Omental fat pad (tissue), 3 donors: ENCODE measurements at regions not wholly inside any gene's neighbourhood (a gene's known extent, or its start where the extent isn't known, plus 50 kb on each side); places are given as distances from the start of the nearest gene placed in this dataset.

Experiments used
- ATAC-seq: fragments of 150-250 bp; one replicate; pipeline ENCODE4 v1.9.1; 2016; ENCODE audit warnings: mild to moderate bottlenecking, moderate library complexity; ENCODE audit not compliant: low FRiP score
- DNase-seq: peaks from one replicate; pipeline ENCODE4 v3.0.0-alpha.2; 2019; ENCODE audit warnings: low spot score
- CTCF ChIP-seq, 3 donors: fragments of 450-650 bp; IDR thresholded peaks; one replicate each; pipeline ENCODE4 v1.5.1; 2016 to 2017; ENCODE audit warnings: antibody characterized with exemption in 3 of 3, mild to moderate bottlenecking in 3 of 3, moderate library complexity in 2 of 3

GRCh38 chr1:229109320-229109761 lies 161.6 kb upstream of the RAB4A start:
- DNase-seq = no peak
- TF ChIP-seq CTCF (IDR thresholded peaks at IDR 0.05) = no peak
- no peak for ATAC-seq

GRCh38 chr1:229110986-229111385 lies 159.9 kb upstream of the RAB4A start:
- TF ChIP-seq CTCF (IDR thresholded peaks at IDR 0.05) = no peak
- DNase-seq = no peak

DNA sequence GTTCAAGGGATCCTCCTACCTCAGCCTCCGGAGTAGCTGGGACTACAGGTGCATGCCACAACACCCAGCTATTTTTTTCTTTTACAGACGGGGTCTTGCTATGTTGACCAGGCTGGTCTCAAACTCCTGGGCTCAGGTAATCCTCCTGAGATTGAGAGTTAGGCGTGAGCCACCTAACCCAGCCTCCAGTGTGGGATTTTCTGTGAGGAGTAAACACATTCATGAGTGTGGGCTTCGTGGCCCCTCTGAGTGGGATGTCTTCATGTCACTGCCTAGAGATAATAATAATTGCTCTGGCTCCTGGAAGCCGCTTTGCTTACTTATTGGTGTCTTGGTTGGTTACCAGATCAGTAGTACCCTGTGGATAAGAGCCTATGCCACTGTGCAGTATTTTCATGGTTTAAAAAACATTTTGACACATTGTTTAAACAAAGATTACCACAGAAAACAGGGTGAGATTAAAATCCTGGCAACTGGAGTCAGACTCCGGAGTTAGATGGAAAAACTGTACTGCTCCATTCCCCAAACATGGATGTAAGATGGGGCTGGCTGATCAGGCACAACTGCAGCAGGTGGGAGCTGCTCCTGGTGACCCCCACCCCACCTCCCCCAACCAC lies 159.1 kb upstream of the RAB4A start:
- ATAC-seq (no peak), DNase-seq (no peak)
- TF ChIP-seq CTCF (IDR thresholded peaks at IDR 0.05) = no peak

More at GRCh38 chr1:229110986-229111385, 159.9 kb upstream of the RAB4A start:
- no peak for ATAC-seq

- DNase-seq = no peak
- no peak for TF ChIP-seq CTCF (IDR thresholded peaks at IDR 0.05)
- ATAC-seq = no peak
Measured at GRCh38 chr1:229112832-229113548, 157.9 kb upstream of the RAB4A start.

DNA sequence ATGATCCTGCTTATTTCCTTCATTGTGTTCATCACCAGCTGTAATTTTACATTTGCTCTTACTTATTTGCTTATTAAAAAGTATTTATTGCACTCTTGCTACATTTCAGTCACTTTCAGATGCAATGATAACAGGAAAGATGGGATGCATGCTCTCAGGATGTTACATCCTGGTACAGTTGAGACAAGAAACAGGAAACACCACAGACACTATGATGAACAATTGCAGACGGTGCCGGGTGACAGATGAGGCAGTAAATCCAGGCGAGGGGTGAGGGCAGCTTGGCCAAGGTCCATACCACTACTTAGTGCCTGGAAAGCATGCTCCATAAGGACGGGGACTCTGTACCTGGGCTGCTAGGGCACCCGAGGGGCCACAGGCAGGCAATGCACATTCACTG lies 156.6 kb upstream of the RAB4A start:
- no peak for ATAC-seq
- no peak for TF ChIP-seq CTCF (IDR thresholded peaks at IDR 0.05)
- no peak for DNase-seq

GRCh38 chr1:229114850-229115365 lies 156.0 kb upstream of the RAB4A start:
- ATAC-seq = no peak

More at GRCh38 chr1:229114850-229115365, 156.0 kb upstream of the RAB4A start:
- no peak for TF ChIP-seq CTCF (IDR thresholded peaks at IDR 0.05)
- no peak for DNase-seq
